ENCODE measurements at regions not wholly inside any gene's neighbourhood (a gene's known extent, or its start where the extent isn't known, plus 50 kb on each side); places are given as distances from the start of the nearest gene placed in this dataset.
"Not testable (repeated sequence)": the region's sequence is repeated elsewhere in the genome, so short reads cannot be mapped to it uniquely, and the experiment has no call there.

- intact Hi-C loops (cut with DNase I), result no loop called here
- H3K27me3 ChIP-seq (ENCODE audit: control insufficient read depth in 1 of 2, insufficient read depth in 2 of 2, low read length in 1 of 2), result no peaks in the 10 kb centered on the region
- no peaks in the 10 kb centered on the region for H3K9me3 ChIP-seq (ENCODE audit: control insufficient read depth, low read length)
- H3K27ac ChIP-seq (ENCODE audit: low read depth in 1 of 2, low read length in 2 of 2), result no peak overlapping the region
- no peaks in the 10 kb centered on the region for H3K36me3 ChIP-seq (ENCODE audit: control insufficient read depth in 1 of 2, insufficient read depth in 2 of 2, low read length in 1 of 2)
- WGBS, 2 donors, result 15 to 17% methylated on average over 2 of the region's 2 CpGs
- DNase-seq (no peak), ATAC-seq (ENCODE audit: low FRiP score) (no peak)
- no peak overlapping the region for H3K4me3 ChIP-seq (ENCODE audit: low read length in 2 of 2)
- H3K4me1 ChIP-seq (ENCODE audit: control insufficient read depth in 1 of 2, insufficient read depth in 2 of 2, low read length in 2 of 2), result no peaks in the 10 kb centered on the region
These were observed 459.2 kb downstream of the FRK start for GRCh38 chr6:115601509-115601908.

- intact Hi-C loops (cut with DNase I), result no loop called here
- Histone ChIP-seq H3K4me3 (ENCODE audit: low read length in 2 of 2) (no peak overlapping the region), H3K36me3 (ENCODE audit: control insufficient read depth in 1 of 2, insufficient read depth in 2 of 2, low read length in 1 of 2) (no peaks in the 10 kb centered on the region), H3K27ac (ENCODE audit: low read depth in 1 of 2, low read length in 2 of 2) (no peak overlapping the region), H3K4me1 (ENCODE audit: control insufficient read depth in 1 of 2, insufficient read depth in 2 of 2, low read length in 2 of 2) (no peaks in the 10 kb centered on the region), H3K9me3 (ENCODE audit: control insufficient read depth, low read length) (no peaks in the 10 kb centered on the region), H3K27me3 (ENCODE audit: control insufficient read depth in 1 of 2, insufficient read depth in 2 of 2, low read length in 1 of 2) (no peaks in the 10 kb centered on the region)
- ATAC-seq (ENCODE audit: low FRiP score) (no peak), DNase-seq (no peak)
- 5 to 14% methylated on average over 1 of the region's 1 CpG for WGBS, 2 donors
These were observed 459.6 kb downstream of the FRK start for GRCh38 chr6:115601064-115601463.

DNA sequence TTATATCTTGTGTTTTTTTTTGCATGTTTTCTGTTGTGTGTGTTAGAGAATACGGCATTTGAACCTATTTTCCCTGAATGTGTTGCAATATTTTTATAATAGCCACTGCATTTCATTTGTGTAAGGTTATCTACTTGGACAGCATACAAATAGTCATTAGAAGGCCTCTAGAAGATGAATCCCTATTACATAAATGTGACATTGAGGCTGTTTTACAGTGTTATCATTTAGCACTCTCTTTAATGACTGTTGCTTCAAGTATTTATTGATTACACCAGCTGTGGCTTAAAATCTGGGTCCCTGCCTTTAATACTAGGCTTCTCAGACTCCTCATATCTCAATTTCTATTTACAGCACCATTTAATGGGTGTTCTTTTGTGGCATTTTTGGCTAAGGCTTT lies 465.8 kb downstream of the FRK start:
- Histone ChIP-seq H3K27me3 (ENCODE audit: control insufficient read depth in 1 of 2, insufficient read depth in 2 of 2, low read length in 1 of 2) (no peaks in the 10 kb centered on the region), H3K4me3 (ENCODE audit: low read length in 2 of 2) (no peak overlapping the region), H3K36me3 (ENCODE audit: control insufficient read depth in 1 of 2, insufficient read depth in 2 of 2, low read length in 1 of 2) (no peaks in the 10 kb centered on the region), H3K9me3 (ENCODE audit: control insufficient read depth, low read length) (no peaks in the 10 kb centered on the region), H3K4me1 (ENCODE audit: control insufficient read depth in 1 of 2, insufficient read depth in 2 of 2, low read length in 2 of 2) (no peaks in the 10 kb centered on the region), H3K27ac (ENCODE audit: low read depth in 1 of 2, low read length in 2 of 2) (no peak overlapping the region)
- intact Hi-C loops (cut with DNase I), result no loop called here
- DNase-seq (no peak), ATAC-seq (ENCODE audit: low FRiP score) (no peak)
- 87 to 88% methylated on average over 1 of the region's 1 CpG for WGBS, 2 donors

GRCh38 chr6:115592025-115592424 lies 468.7 kb downstream of the FRK start:
- H3K27me3 ChIP-seq (ENCODE audit: control insufficient read depth in 1 of 2, insufficient read depth in 2 of 2, low read length in 1 of 2), result no peaks in the 10 kb centered on the region
- no peaks in the 10 kb centered on the region for H3K36me3 ChIP-seq (ENCODE audit: control insufficient read depth in 1 of 2, insufficient read depth in 2 of 2, low read length in 1 of 2)
- WGBS, 2 donors, result 63 to 77% methylated on average over 2 of the region's 2 CpGs
- no peaks in the 10 kb centered on the region for H3K4me1 ChIP-seq (ENCODE audit: control insufficient read depth in 1 of 2, insufficient read depth in 2 of 2, low read length in 2 of 2)
- DNase-seq (no peak), ATAC-seq (ENCODE audit: low FRiP score) (no peak)
- H3K9me3 ChIP-seq (ENCODE audit: control insufficient read depth, low read length), result no peaks in the 10 kb centered on the region
- H3K27ac ChIP-seq (ENCODE audit: low read depth in 1 of 2, low read length in 2 of 2), result no peak overlapping the region
- no peak overlapping the region for H3K4me3 ChIP-seq (ENCODE audit: low read length in 2 of 2)
- intact Hi-C loops (cut with DNase I), result no loop called here

GRCh38 chr6:115589072-115589471 lies 471.6 kb downstream of the FRK start:
- 85 to 87% methylated on average over 4 of the region's 4 CpGs for WGBS, 2 donors
- H3K9me3 ChIP-seq (ENCODE audit: control insufficient read depth, low read length); H3K36me3 ChIP-seq (ENCODE audit: control insufficient read depth in 1 of 2, insufficient read depth in 2 of 2, low read length in 1 of 2); H3K27me3 ChIP-seq (ENCODE audit: control insufficient read depth in 1 of 2, insufficient read depth in 2 of 2, low read length in 1 of 2); H3K4me1 ChIP-seq (ENCODE audit: control insufficient read depth in 1 of 2, insufficient read depth in 2 of 2, low read length in 2 of 2); H3K27ac ChIP-seq (ENCODE audit: low read depth in 1 of 2, low read length in 2 of 2); H3K4me3 ChIP-seq (ENCODE audit: low read length in 2 of 2); intact Hi-C loops (cut with DNase I); ATAC-seq (ENCODE audit: low FRiP score); DNase-seq: not testable (repeated sequence)

DNA sequence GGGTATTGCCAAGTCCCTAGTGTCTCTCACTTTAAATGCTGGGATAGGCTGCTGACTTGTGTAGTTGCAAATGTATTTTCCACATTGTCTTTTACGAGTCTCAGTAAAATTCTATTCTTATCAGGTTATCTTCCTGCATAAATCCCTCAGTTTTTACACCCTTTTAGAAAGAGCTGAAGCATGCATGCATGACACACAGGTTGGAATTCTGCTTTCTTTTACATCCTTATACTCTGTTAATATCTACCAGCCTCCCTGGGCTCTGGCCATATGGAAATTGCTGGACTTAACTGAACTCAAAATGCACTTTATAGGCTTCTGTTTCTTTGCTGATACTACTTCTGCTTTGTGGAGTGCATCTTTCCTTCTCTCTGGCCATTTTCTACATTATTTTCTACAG lies 477.4 kb downstream of the FRK start:
- Histone ChIP-seq H3K9me3 (ENCODE audit: control insufficient read depth, low read length) (no peaks in the 10 kb centered on the region), H3K27ac (ENCODE audit: low read depth in 1 of 2, low read length in 2 of 2) (no peak overlapping the region), H3K36me3 (ENCODE audit: control insufficient read depth in 1 of 2, insufficient read depth in 2 of 2, low read length in 1 of 2) (no peaks in the 10 kb centered on the region), H3K27me3 (ENCODE audit: control insufficient read depth in 1 of 2, insufficient read depth in 2 of 2, low read length in 1 of 2) (no peaks in the 10 kb centered on the region), H3K4me1 (ENCODE audit: control insufficient read depth in 1 of 2, insufficient read depth in 2 of 2, low read length in 2 of 2) (no peaks in the 10 kb centered on the region), H3K4me3 (ENCODE audit: low read length in 2 of 2) (no peak overlapping the region)
- intact Hi-C loops (cut with DNase I), result no loop called here
- 34 to 36% methylated on average over 1 of the region's 1 CpG for WGBS, 2 donors
- no peak for ATAC-seq (ENCODE audit: low FRiP score)
- no peak for DNase-seq

GRCh38 chr6:115582386-115582785 lies 478.3 kb downstream of the FRK start:
- Histone ChIP-seq H3K36me3 (ENCODE audit: control insufficient read depth in 1 of 2, insufficient read depth in 2 of 2, low read length in 1 of 2) (no peaks in the 10 kb centered on the region), H3K27me3 (ENCODE audit: control insufficient read depth in 1 of 2, insufficient read depth in 2 of 2, low read length in 1 of 2) (no peaks in the 10 kb centered on the region), H3K4me3 (ENCODE audit: low read length in 2 of 2) (no peak overlapping the region), H3K4me1 (ENCODE audit: control insufficient read depth in 1 of 2, insufficient read depth in 2 of 2, low read length in 2 of 2) (no peaks in the 10 kb centered on the region), H3K27ac (ENCODE audit: low read depth in 1 of 2, low read length in 2 of 2) (no peak overlapping the region), H3K9me3 (ENCODE audit: control insufficient read depth, low read length) (no peaks in the 10 kb centered on the region)
- DNase-seq (no peak), ATAC-seq (ENCODE audit: low FRiP score) (no peak)
- intact Hi-C loops (cut with DNase I), result no loop called here
- WGBS, 2 donors, result 80 to 82% methylated on average over 2 of the region's 2 CpGs

DNA sequence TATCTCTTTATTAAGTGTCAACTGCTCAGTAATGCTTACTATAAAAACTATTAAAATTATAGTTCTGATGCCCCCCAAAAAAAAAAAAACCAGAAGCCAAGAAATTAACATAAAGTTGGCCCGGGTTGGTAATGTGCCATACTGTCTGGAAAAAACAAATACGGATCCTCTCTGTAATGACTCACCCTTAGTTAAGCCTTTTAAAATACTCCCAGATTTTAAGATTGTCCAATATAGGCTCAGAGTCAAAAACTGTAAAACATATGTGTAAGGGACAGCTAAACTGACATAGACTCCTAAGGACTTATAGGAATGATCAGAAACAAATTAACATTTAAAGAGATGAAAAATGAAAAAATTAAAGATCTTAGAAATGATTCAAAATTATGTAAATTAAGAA lies 481.1 kb downstream of the FRK start:
- ATAC-seq (ENCODE audit: low FRiP score); H3K4me3 ChIP-seq (ENCODE audit: low read length in 2 of 2); intact Hi-C loops (cut with DNase I); H3K27me3 ChIP-seq (ENCODE audit: control insufficient read depth in 1 of 2, insufficient read depth in 2 of 2, low read length in 1 of 2); H3K9me3 ChIP-seq (ENCODE audit: control insufficient read depth, low read length); H3K27ac ChIP-seq (ENCODE audit: low read depth in 1 of 2, low read length in 2 of 2); H3K36me3 ChIP-seq (ENCODE audit: control insufficient read depth in 1 of 2, insufficient read depth in 2 of 2, low read length in 1 of 2); DNase-seq; H3K4me1 ChIP-seq (ENCODE audit: control insufficient read depth in 1 of 2, insufficient read depth in 2 of 2, low read length in 2 of 2): not testable (repeated sequence)
- WGBS, 2 donors, result 89% methylated on average over 2 of the region's 2 CpGs

DNA sequence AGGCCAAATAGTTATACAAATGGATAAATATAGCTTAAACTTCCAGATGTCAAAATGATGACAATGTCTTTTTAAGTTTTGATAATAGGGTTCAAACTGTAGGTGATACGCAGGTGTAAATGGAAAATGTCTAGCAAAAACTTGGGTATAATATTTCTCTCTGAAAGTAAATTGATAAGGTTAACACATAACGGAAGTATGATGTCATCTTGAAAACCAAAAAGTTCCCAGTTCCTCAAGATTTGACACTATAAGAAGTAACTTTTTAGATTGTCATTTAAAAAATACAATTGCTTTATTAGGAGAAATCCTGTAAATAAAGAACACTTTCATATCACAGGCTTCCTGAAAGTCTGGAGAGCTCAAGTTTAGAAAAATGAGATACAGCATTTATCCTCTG lies 483.4 kb downstream of the FRK start:
- H3K36me3 ChIP-seq (ENCODE audit: control insufficient read depth in 1 of 2, insufficient read depth in 2 of 2, low read length in 1 of 2), result no peaks in the 10 kb centered on the region
- H3K4me3 ChIP-seq (ENCODE audit: low read length in 2 of 2), result no peak overlapping the region
- ATAC-seq (ENCODE audit: low FRiP score), result no peak
- H3K9me3 ChIP-seq (ENCODE audit: control insufficient read depth, low read length), result no peaks in the 10 kb centered on the region
- WGBS, 2 donors, result 58 to 76% methylated on average over 2 of the region's 2 CpGs
- H3K4me1 ChIP-seq (ENCODE audit: control insufficient read depth in 1 of 2, insufficient read depth in 2 of 2, low read length in 2 of 2), result no peaks in the 10 kb centered on the region
- no peaks in the 10 kb centered on the region for H3K27me3 ChIP-seq (ENCODE audit: control insufficient read depth in 1 of 2, insufficient read depth in 2 of 2, low read length in 1 of 2)
- no peak for DNase-seq
- H3K27ac ChIP-seq (ENCODE audit: low read depth in 1 of 2, low read length in 2 of 2), result no peak overlapping the region
- intact Hi-C loops (cut with DNase I), result no loop called here
